ENCODE measurements at regions not wholly inside any gene's neighbourhood (a gene's known extent, or its start where the extent isn't known, plus 50 kb on each side); places are given as distances from the start of the nearest gene placed in this dataset.
"Not testable (repeated sequence)": the region's sequence is repeated elsewhere in the genome, so short reads cannot be mapped to it uniquely, and the experiment has no call there.

DNA sequence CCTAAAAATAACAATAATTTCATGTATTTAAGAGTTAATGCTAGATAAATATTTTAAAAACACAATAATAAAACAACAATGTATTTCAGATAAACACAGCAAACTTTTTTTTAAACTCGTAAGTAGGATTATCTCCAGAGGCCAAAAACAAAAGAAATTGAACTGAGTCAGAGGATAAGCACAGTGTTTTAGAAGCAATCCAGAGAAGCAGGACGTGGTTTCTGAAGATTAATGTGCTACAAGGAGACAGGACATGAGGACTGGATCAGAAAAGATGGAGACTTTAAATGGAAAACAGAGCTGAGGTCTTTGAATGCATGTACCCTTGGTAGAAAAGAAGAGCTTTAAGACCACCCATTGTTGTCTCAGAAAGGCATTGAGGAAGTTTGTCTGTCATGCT, 491.2 kb upstream of the TLE4 start:
- peak; percentile 14 for DNase-seq (ENCODE audit: low spot score)

DNA sequence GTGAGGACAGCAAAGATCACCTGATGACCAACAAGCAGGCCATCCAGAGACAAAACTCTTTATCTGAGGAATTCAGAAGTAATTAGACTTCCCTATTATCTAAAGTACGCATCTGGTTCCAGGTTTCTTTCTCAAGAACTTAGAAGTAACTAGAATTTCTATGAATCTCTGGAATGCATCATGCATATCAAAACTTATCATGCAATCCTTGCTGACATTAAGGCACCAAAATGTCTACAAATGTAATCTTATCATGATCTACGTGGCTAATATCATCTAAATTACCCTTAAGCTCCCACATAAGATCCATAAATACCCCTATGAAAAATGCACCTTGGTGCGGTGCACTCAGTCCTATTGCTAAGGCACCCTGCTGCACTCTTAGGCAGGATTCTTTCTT, 488.1 kb upstream of the TLE4 start:
- no peak for DNase-seq (ENCODE audit: low spot score)

DNA sequence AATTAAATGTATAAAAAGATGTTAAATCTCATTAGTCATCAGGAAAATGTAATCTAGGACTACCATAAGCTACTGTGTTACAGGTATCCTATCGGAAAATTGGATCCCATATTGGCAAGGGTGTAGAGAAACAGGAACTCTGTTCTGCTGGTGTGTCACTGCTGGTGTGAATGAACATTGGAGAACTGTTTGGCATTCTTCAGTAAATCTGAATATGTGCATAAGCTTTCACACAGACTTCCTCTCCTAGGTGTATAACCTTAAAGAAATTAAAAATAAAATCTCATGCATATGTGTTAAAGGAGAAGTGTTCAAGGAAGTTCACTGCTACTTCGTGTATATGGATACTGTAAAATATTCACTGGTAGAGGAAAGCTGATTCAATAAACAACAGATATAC, 484.6 kb upstream of the TLE4 start:
- DNase-seq (ENCODE audit: low spot score), result no peak

DNA sequence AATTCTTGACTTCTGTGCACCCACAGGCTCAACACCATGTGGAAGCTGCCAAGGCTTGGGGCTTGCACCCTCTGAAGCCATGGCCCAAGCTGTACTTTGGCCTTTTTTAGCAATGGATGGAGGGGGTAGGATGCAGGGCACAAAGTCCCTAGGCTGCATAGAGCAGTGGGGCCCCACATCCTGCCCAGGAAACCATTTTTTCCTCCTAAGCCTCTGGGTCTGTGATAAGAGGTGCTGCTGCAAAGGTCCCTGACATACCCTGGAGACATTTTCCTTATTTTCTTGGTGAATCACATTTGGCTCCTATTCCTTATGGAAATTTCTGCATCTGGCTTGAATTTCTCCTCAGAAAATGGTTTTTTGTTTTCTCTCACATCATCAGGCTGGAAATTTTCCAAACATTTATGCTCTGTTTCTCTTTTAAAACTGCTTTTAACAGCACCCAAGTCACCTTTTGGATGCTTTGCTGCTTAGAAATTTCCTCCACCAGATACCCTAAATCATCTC, 482.7 kb upstream of the TLE4 start:
- no peak for DNase-seq (ENCODE audit: low spot score)

DNA sequence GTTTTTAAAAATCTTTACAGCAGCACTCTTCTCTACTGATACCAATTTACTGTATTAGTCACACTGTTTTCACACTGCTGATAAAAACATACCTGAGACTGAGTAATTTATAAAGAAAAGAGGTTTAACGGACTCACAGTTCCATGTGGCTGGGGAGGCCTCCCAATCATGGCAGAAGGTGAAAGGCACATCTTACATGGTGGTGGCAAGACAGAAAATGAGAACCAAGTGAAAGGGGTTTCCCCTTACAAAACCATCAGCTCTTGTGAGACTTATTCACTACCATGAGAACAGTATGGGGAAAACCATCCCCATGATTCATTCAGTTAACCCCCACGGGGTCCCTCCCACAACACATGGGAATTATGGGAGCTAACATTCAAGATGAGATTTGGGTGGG, 481.9 kb upstream of the TLE4 start:
- DNase-seq (ENCODE audit: low spot score), result peak; percentile 12

DNA sequence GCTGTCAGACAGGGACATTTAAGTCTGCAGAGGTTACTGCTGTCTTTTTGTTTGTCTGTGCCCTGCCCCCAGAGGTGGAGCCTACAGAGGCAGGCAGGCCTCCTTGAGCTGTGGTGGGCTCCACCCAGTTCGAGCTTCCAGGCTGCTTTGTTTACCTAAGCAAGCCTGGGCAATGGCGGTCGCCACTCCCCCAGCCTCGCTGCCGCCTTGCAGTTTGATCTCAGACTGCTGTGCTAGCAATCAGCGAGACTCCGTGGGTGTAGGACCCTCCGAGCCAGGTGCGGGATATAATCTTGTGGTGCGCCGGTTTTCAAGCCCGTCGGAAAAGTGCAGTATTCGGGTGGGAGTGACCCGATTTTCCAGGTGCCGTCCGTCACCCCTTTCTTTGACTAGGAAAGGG, 468.5 kb upstream of the TLE4 start:
- not testable (repeated sequence) for DNase-seq (ENCODE audit: low spot score)

DNA sequence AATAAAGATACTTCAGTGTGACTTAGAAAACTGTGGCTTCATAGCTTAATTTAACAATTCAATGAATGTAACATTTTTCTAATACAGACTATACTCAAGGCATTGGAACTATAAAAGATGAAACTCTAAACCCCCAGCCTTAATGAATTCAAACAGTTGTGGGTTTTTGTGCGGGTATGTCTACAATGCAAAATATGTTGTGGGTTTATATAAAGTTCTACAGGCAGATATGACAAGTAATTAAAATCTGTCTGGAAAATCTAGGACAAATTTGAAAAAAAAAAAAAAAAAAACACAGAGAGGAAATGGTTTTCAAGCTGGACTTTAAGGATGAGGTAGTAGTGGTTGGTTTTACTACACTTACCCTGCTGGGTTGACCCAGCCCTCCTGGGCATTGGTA, 467.5 kb upstream of the TLE4 start:
- peak; percentile 38 for DNase-seq (ENCODE audit: low spot score)

DNA sequence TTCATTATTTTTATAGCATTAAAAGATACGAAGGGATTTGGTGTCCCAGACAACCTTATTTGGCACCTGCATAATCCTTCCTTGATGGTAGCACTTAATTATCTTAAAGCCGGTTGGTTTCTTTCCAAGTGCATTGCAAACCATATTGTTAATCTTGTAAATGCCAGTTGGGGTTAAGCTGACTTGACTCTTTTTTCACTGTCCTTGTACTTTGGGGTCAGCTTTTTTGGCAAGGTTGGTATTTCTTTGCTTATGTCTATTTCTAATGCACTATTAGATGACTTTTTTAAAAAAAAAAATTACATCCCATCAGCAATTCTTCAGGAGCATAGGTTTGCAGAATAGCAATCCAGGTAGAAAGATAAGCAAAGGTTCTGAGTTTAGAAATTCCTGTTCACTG, 466.8 kb upstream of the TLE4 start:
- no peak for DNase-seq (ENCODE audit: low spot score)

DNA sequence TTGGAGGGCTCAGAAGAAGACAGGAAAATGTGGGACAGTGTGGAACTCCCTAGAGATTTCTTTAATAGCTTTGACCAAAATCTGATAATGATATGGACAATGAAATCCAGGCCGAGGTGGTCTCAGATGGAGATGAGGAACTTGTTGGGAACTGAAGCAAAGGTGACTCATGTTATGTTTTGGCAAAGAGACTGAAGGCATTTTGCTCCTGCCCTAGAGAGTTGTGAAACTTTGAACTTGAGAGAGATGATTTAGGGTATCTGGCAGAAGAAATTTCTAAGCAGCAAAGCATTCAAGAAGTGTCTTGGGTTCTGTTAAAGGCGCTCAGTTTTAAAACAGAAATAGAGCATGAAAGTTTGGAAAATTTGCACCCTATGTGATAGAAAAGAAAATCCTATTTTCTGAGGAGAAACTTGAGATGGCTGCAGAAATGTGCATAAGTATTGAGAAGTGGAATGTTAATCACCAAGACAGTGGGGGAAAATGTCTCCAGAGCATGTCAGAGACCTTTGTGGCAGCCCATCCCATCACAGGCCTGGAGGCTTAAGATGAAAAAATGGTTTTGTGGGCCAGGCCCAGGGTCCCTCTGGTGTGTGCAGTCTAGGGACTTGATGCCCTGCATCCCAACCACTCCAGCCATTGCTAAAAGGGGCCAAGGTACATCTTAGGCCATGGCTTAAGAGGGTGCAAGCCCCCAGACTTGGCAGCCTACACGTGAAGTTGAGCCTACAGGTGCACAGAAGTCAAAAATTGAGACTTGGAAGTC, 463.7 kb upstream of the TLE4 start:
- DNase-seq (ENCODE audit: low spot score), result no peak

DNA sequence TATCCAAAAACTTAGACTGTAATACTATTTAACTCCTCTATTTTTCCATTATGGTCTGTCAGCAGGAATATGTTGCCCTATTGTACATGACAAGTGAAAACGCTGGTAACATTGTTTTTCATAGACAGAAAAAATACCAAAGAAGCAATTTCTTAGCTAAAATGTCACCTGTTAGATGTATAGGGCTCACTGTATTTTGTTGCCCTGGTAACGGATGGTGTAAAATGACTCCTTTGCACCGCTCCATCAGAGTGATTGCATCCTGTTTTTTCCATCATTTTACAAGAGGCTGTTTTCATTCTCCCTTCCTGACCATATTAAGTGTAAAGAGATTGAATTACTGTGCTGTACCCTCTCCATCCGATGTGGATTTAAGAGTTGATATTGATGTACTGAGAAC, 460.1 kb upstream of the TLE4 start:
- no peak for DNase-seq (ENCODE audit: low spot score)

DNA sequence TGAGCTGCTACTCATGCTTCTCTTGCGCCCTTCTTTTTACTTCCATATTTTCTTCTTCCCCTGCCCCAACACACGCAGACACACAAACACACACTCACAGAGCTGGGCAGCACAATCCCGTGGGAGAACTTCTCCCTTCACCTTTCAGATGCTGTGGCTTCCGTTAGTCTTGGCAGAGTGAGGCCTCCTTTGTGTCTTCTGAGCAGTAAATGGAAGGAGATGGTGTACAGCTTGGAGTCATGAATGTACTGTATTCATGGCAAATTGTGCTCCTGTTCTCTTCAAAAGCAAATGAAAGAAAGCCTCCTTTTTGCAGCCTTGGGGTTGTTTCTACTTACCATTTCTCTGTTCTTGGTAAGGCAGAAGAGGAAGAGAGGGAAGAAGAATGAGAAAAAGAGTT, 456.6 kb upstream of the TLE4 start:
- DNase-seq (ENCODE audit: low spot score), result no peak

DNA sequence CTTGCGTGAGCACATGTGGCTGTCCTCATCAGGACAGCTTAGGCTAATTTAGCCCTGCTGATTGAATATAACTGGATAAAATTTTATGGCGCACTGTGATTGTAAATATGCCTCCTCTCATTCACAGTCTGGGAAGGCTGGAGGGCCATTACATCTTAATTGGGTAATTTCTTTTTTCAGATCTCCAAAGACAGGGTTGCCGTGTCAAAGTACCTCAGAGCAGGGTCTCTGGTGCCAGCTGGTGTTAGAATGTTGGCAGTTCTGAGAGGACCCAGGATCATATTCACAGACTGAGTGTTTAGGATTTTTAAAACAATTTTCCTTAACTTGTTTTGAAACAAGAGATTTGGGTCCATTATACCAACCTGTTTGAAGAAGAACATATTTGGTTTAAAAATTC, 455.7 kb upstream of the TLE4 start:
- no peak for DNase-seq (ENCODE audit: low spot score)

DNA sequence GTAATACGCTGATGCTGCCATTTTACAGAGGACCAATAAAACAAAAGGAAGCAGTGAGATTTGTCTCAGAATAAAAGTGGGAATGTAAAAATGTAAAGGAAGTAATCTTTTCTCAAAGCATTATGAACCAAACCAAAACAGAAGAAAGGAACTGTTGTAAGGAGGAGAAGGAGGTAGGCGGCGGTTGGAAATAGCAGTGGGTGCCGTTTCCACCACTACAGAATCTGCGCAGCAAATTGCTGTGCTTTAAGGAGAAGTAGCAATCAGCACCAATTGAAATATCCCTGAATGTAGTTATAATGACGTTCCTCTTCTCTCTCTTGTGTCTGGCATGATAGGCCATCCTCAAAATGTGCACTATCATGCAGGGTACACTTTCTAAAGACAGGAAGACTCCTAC, 455.1 kb upstream of the TLE4 start:
- no peak for DNase-seq (ENCODE audit: low spot score)

DNA sequence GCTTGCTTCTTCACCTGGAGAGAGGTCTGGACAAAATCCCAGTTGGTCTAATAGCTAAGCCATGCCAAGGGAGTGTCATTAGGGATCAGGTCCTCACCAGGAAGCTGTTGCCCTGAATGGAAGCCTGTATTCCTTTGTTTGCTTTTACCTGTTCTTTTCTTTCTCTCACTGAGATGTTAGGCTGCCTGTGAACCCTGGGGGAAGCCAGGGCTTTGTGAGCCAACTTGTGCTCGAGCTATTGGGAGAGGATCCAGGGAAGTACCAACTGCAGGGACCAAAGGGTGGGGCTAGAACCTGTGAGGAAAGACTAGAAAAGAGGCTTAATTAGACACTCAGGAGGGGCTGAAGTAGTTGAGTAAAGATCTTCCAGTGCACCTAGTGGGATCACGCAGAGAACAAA, 451.2 kb upstream of the TLE4 start:
- no peak for DNase-seq (ENCODE audit: low spot score)

DNA sequence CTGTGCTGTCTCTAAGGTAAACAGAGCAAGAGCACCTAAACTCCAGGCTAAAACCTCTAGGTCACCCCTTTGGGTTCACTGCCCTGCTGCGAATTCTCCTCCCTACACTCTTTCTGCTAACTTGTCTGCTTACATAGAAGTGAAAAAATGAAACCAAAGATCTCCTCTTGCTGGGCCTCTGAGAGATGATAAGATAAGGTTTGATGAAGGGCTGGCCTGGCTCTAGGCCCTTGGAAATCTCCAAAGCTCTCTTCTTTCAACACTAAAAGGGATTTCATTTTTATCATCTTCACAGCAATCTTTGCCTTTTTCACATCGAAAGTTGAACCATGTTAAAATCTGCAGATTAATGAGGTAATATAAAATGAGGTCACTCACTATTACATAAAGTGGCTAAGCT, 450.8 kb upstream of the TLE4 start:
- DNase-seq (ENCODE audit: low spot score), result peak; percentile 19

DNA sequence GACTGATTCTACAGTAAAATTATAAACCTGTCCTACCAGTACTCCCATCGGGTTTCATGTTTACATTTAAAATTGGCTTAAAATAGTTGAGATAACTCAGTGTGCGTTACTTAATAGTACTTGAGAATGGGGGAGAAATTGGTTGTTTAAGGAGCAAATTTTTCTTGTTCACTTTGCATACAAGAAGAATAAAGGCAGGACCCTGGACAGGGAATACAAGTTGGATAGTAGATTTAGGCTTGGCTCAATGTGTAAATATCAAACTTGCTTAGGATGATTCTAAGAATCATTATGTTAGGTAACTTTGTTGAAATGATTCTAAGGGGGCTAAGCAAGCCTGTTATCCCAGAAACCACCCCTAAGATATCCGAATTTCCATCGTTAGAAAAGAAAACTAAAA, 448.4 kb upstream of the TLE4 start:
- DNase-seq (ENCODE audit: low spot score), result no peak

DNA sequence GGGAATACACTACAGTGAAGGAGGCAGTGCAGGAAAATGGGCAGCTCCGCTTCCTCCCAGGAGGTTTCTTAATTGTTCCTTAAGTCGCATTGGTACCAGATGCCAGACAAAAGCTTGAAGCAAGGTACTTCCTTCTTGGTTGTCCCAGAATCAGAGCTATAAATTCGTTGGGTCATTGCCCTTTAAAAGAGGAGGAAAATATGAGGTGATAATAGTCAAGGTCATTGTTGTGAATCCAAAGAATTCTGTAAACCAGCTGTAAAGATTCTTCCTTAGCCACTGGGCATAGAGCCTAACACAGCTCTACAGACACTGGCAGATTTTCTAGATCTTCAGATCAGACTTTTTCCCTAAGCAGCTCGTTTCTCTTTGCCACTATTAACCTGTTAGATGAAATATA, 444.1 kb upstream of the TLE4 start:
- DNase-seq (ENCODE audit: low spot score), result no peak

DNA sequence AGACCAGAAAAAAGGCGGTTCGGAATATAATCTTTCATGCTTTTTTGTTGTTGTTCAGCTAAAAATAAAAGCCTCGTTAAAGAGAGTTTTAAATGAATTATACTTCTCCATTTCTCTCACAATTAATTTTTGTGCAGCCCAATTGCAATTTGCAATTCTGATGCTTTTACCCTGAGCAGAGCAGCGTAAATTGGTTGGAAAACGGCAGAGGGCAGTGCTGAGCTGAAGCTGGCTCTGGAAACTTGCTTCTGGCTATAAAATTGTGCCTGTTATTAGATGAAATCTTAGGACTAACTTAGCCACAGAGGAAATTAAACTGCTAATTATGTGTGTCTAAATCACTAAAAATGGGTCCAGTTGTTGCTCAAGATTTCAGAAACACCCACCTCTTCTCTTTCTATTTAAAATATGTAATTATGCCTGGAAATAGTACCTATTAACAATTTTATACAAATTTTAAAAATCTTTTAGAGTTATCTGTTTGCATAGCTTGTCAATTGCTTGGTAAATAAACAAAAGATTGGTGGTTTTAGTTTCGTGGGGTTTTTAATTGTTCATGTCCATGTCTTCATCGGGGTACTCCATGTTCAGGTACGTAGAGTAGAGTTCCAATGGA, 441.8 kb upstream of the TLE4 start:
- peak; percentile 73 for DNase-seq (ENCODE audit: low spot score)

DNA sequence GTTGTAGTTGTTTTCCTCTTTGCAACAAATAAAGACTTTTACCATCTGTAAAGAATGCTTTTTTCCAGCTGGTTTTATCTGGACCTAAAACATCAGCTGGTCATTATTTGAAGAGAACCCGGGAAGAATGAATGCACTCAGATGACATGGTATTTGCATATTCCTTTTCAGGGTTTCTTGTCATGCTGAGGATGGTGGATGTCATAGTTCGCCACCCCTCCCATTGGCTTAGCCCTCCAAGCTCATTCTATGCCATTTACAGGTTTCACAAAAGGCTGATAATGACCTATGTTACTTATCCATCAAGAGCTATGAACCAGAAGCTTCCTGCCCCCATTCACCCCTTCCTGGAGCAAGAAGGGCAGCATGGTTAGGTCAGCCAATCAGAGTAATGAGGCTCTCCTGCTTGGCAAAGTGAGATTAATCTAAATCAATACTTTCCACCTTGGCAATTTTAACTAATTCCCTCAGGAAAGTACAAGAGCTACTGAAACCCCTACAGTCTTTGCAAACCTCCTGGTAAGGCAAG, 440.5 kb upstream of the TLE4 start:
- DNase-seq (ENCODE audit: low spot score), result no peak

DNA sequence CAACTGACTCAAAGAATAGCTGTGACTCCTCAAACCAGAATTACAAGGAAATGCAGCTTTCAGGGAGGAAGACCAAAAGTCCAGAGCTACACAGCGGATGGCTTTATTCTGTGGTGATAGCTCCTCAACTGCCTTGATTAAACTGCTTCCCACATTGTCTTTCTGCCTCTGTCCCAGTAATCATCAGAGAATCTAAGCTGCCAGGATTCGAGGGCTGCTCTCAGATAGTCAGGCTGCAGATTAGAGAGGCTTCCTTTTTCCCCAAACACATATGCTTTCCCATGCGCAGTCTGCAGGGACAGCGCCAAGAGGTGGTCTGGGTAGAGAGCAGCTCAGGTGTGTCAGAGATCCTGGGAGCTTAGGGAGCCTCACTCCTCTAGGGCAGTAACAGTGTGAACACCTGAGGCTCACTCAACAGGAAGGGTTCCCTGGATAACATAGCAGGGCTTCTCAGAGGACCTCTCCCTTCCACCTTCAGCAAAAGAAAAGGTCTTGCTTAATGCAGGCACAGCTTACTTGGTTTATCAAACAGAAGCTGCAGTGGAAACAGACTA, 439.9 kb upstream of the TLE4 start:
- DNase-seq (ENCODE audit: low spot score), result no peak

DNA sequence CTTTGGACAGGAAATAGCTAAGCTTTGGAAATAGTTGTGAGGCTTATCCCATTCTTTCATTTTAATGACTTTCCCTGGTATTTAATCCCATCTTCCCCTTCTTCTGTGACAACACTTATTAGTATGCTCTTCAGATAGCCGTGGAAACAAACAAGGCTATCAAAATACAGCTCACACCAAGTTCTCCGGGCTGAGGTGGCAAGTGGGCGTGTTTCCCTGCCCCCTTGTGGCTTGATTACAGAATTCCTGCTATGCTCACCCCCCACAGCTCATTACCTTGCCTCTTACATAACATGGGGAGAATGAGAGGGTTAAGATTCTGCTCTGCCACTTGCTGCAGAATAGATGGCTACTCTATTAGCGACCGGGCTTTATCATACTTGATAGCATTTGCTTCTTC, 437.1 kb upstream of the TLE4 start:
- DNase-seq (ENCODE audit: low spot score), result peak; percentile 72

DNA sequence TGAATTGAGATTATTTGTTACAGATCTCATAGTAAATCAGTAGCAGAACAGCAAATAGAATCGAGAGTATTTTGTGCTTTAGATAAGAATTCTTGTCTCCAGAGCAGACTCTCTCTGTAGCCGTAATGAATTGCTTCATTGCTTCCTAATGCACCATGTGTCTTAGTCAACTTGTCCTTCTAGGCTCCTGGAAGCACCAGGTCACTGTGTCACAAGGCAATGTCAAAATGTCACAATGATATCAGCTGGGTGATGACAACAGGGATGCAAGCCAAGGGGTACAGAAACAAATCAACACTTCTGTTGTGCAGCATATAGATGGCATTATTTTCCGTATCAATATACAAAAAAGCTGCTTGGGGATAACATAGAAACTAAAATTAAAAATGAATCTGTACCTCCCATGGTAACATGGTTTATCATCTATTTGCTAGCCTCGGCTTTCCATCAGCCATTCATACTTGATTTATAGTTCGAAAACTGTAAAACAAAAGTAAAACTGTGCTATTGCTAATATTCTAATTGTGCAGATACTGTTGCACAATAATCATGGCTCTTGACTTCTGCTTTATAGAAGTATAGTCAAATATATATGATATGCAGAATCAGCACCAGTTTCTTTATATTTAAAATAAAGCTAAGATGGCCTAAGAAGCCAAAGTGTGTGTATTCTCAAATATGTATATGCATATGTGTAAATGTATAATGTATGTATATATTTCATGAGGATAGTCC, 435.9 kb upstream of the TLE4 start:
- DNase-seq (ENCODE audit: low spot score), result no peak

Data from A172 (cell line).